OCI-M2 (cell line): ENCODE measurements at regions not wholly inside any gene's neighbourhood (a gene's known extent, or its start where the extent isn't known, plus 50 kb on each side); places are given as distances from the start of the nearest gene placed in this dataset.
"Not testable (repeated sequence)": the region's sequence is repeated elsewhere in the genome, so short reads cannot be mapped to it uniquely, and the experiment has no call there.

Experiments used
- DNase-seq: peaks from one replicate; lab custom pipeline; 2025; ENCODE audit not compliant: unreplicated experiment; lab: John Stamatoyannopoulos, UW

DNA sequence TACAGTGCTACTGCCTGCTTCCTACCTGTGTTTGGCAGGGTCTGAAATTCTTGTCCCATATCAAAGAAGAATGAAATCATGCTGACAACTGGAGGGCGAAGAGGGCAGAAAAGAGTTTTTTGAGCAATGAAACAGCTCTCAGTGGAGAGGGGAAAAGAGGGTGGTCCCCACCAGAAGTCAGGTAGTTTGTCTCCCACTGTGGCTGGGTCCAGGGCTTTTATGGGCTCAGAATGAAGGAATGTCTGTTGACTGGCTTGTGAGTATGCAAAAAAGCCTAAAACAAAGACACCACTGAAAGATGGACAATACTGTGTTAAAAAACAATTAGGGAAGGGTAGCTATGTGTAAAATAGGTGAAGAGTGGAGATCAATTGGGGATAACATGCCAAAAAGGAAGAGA, 115.0 kb downstream of the ADAM29 start:
- DNase-seq: no peak

DNA sequence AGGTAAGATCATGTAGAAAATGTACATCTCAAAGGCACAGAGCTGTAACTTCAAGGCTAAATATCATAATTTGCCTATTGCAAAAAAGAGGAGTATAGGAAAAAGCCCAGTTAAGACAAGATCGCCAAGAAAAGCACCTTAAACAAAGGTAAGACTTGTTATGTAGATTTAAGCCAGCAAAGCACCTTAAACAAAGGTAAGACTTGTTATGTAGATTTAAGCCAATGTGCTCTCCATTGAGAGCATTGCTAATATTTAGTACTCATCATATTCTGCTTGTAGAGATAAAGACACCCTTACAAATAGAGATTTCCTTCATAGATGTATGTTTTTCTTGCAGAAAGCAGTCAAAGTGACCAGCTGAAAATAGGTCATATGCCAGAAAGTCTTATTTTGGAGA, 115.8 kb downstream of the ADAM29 start:
- DNase-seq: no peak

GRCh38 chr4:175034986-175035705, 117.0 kb downstream of the ADAM29 start:
- DNase-seq: no peak

DNA sequence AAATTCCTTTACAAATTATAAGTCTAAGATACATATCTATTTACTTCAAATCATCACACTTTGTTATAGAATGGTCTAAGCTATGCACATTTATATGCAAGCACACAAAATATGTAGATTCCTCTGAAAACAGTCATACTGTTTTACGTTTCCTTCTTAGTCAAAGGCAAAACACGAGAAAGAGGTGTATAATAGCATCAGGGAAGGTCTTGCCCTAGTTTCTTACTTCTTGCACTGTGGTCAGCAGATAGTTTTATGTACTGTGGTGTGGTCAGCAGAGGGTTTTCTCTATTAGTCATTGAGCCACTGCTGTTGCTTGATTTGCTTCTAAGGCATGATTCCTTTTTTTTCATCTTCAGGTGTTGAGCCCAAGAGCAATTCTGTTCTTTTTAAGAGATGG, 117.7 kb downstream of the ADAM29 start:
- DNase-seq: no peak

DNA sequence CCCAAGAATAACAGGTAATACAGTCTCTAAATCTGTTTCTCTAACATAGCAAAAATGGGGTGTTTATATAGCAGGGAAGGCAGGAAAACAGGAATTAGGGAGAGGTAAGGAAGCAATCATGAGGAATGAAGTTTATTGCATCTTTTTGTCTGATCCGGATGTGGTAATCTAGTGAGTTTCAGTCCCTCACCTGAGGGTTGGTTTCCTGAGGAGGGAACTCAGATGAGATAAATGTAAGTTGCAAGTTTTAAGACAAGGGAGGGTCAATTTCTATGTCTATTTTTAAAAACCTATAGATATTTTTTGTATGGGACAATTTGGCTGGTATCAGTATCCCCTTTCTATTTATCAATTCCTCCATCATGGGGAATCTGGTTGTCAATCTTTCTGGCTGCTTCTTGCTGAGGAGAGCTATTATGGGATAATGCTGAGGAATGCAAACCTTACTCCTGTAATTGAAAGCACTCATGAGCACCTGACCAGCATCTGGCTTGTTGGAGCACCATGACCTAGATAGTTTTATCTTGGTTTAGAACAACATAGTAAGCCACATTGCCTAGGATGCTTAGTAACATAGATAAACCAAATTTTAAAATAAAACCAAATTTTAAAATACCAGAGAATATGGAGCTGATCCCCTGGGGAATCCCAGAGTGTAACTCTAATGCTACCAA, 130.1 kb downstream of the ADAM29 start:
- DNase-seq: no peak

DNA sequence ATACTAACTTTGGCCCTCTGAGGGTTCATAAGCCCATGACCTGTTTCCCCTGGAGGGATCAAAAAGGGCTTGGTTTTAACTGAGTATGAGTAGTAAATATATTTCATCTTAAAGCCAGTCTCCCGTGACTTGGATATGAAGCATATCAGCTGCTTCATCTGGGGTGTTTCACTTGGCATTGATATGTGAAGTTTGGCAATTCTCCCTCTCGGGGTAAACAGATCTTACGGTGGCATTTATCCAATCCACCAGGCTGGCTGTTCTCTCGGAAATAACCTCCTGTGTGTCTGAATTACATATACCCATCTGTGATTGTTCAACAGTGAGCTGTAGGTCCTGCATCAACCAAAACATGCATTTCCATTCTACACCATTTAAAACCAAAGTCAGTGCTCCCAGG, 130.7 kb downstream of the ADAM29 start:
- no peak for DNase-seq

- no peak for DNase-seq
Measured at GRCh38 chr4:175051974-175052373, 133.8 kb downstream of the ADAM29 start.

- no peak for DNase-seq
Measured at GRCh38 chr4:175054980-175055379, 136.8 kb downstream of the ADAM29 start.

GRCh38 chr4:175062183-175062592, 144.0 kb downstream of the ADAM29 start:
- DNase-seq: no peak

- DNase-seq: no peak
Measured at GRCh38 chr4:175065228-175065627, 147.1 kb downstream of the ADAM29 start.

DNA sequence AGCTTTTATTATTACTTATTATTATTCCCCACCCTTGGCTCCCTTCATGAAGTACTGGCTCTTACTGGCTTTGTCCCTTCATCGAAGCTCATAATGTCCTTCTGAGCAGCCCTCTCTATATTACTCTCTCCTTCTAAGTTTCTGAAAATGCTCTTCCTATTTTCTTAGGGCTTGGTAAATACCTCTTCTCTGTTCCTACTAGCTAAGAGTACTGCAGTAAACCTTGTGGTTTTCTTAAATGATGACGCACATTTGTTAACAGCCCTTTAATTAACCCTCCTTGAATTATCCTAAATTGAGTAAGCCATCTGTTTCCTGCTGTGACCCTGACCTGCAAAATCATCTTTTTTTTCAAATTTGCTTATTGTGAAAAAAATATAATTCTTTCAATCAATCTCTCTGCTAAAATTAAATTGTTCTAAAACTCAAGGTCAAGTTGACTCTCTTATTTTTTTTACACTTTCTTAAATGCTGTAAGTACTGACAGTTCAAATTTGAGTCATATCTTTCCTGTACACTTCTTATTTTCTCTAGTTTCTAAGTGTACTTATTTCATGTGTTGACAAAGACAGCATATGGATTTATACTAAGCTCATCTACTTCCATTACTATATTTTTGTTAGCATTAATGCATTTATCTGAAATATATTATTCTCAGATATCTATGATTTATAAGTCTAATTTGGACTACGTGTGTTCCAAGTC, 148.9 kb downstream of the ADAM29 start:
- no peak for DNase-seq

DNA sequence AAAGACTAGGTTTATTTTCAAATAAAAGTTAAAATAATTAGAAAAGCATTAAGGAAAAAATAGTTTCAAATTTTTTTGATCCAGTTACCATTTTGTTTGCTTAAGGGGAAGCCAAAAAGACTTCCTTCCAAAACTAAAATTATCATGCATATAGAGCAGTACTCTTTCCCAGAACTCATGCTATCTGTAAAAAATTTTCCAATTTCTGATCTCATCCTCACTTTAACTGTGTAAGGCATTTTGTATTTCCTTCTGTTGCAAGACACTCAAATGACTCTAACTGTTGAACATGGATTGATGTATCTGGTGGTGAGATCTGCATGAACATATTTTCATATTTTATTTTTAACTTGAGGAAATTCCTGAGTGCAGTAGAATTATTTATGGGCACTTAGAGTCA, 150.1 kb downstream of the ADAM29 start:
- DNase-seq: no peak

DNA sequence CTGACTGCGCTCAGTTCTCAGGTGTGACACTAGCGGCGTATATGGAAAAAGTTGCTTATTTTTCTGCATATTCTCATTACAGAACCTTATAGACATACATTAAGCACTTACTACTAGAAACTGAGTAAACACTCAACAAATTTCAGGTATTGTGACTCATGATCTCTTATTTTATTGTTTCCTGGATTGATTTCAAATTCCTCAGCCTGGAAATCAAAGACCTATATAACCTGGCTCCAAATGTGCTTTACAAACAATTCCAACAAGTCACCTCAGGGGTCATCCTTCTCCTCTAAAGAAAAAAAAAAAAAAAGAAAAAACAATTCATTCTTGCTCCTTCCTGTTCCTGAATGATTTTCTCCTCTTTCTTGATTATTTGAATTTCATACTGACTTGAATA, 152.3 kb downstream of the ADAM29 start:
- DNase-seq: no peak

- no peak for DNase-seq
Measured at GRCh38 chr4:175071123-175071522, 153.0 kb downstream of the ADAM29 start.

DNA sequence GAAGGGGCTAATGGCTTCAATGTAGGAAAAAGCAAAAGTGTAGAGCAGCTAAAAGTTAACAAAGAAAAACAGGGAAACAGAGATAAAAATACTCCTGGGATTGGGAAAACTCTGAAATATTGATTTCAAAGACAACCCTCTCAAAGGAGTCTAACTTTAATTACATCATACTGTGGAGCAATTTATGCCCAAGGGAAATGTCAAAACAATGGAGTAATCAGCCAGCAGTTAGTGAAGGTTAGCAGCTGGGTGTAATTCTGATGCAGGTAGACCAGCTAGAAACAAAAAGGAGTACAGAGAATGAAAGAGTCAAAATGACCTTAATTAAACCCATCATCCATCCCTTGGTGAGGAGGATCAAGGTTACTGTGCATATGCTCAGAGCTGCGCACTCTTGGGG, 169.0 kb downstream of the ADAM29 start:
- DNase-seq: no peak

DNA sequence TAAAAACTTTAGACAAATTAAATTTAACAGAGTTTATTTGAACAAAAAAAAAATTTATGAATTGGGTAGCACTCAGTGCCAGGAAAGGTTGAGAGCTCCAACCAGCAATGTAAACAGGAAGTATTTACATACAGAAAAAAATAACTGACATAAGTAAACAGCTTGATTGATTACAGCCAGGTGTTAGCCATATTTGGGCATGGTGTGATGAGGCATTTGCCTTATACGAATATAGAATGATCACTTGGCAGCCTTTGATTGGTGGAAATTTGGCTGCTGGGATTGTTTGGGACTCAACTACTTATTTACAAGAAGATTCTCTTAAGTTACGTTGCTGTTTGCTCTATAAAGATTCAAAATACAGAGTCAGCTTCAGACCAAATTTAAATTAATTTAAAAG, 172.0 kb downstream of the ADAM29 start:
- DNase-seq: no peak

- no peak for DNase-seq
Measured at GRCh38 chr4:175091649-175092048, 173.5 kb downstream of the ADAM29 start.

- no peak for DNase-seq
Measured at GRCh38 chr4:175092114-175092513, 174.0 kb downstream of the ADAM29 start.

DNA sequence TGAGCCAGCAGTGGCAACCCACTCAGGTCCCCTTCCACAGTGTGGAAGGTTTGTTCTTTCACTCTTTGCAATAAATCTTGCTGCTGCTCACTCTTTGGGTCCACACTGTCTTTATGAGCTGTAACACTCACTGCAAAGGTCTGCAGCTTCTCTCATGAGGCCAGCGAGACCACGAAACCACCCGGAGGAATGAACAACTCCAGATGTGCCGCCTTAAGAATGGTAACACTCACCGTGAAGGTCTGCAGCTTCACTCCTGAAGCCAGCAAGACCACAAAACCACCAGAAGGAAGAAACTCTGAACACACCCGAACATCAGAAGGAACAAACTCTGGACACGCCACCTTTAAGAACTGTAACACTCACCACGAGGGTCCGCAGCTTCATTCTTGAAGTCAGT, 174.9 kb downstream of the ADAM29 start:
- not testable (repeated sequence) for DNase-seq

- DNase-seq: no peak
Measured at GRCh38 chr4:175103403-175103802, 185.2 kb downstream of the ADAM29 start.

DNA sequence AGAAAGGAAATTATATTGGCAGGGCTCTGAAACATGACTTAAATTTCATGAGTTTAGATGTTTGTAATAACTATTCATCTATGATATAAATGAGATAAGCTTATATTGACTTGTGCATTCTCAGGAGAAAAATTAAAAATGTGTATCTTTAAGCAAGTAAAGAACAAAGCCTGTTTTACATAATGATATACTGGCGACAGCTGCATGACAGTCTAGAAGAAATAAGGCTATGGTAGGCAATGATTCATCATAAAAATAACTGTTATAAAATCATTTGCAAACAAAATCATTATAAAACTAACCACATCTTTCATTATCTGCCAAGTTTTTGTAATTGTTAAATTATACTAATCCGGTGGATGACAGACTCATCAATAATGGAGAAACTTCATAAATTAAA, 188.1 kb downstream of the ADAM29 start:
- no peak for DNase-seq

DNA sequence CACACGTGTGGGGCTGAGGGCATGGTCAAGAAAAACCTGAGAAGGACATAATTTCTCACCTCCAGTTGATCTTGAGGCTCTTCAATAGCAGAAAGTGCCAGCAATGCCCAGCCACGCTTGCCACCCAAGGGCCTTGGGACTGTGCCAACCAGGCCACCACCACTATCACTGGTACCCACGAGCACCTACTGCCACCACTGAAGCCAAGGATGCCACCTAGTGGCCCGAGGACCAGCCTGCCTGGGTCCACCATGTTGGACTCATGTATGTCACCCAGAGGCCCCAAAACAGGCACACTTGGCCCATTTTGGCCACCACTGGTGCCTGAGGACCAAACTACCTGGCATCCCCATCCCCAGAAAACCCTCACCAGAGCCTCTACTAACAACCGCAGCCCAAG, 191.8 kb downstream of the ADAM29 start:
- no peak for DNase-seq
